Adipocyte (in vitro differentiated cells): ENCODE measurements at regions not wholly inside any gene's neighbourhood (a gene's known extent, or its start where the extent isn't known, plus 50 kb on each side); places are given as distances from the start of the nearest gene placed in this dataset.

Source experiments
- DNase-seq: peaks from one replicate; pipeline ENCODE4 v3.0.0-alpha.2; 2015; ENCODE audit warnings: low read depth
- H3K27me3 ChIP-seq: replicated peaks from 2 replicates; pipeline ENCODE4 v1.7.0; 2013; ENCODE audit warnings: mild to moderate bottlenecking, low read length, moderate library complexity; ENCODE audit not compliant: control insufficient read depth, insufficient read depth
- H3K36me3 ChIP-seq: 2 replicates; pipeline ENCODE4 v1.7.0; 2013; ENCODE audit warnings: low read length, mild to moderate bottlenecking, moderate library complexity; ENCODE audit not compliant: control insufficient read depth, insufficient read depth, severe bottlenecking
- H3K4me1 ChIP-seq: 2 replicates; pipeline ENCODE4 v1.7.0; 2013; ENCODE audit warnings: mild to moderate bottlenecking, low read length, moderate library complexity; ENCODE audit not compliant: control insufficient read depth, insufficient read depth
- H3K4me3 ChIP-seq: 2 replicates; pipeline ENCODE4 v1.7.0; 2013; ENCODE audit warnings: mild to moderate bottlenecking, low read length, moderate library complexity
- H3K9ac ChIP-seq: 2 replicates; pipeline ENCODE4 v1.7.0; 2013; ENCODE audit warnings: mild to moderate bottlenecking, low read length, moderate library complexity
- H3K9me3 ChIP-seq: 2 replicates; pipeline ENCODE4 v1.7.0; 2013; ENCODE audit warnings: mild to moderate bottlenecking, low read length, moderate library complexity; ENCODE audit not compliant: control insufficient read depth

DNA sequence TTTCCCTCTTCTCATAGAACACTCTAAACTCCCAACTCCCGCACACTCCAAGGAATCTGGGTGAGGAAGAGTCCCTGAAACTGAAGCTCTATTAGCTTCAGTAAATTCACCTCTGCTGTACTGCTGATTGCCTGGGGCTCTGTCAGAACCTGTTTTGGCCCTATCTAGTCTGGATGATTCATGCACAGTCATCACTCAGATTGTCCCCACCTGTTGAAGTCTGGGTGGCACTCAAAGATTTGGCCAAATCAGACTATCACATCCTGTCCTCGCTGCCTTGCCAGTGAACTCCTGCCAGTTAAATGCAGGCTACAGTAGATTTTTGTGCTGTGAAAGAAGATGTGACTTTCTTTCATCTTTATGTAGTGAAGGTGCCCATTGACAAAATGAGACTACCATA lies 63.5 kb upstream of the EMCN start:
- Histone ChIP-seq H3K4me3 (no peak overlapping the region), H3K4me1 (no peaks in the 10 kb centered on the region), H3K27me3 (no peaks in the 10 kb centered on the region), H3K9me3 (no peaks in the 10 kb centered on the region), H3K36me3 (no peaks in the 10 kb centered on the region), H3K9ac (no peak overlapping the region)
- DNase-seq = peak; percentile 1

- H3K9ac ChIP-seq = no peak overlapping the region
Observed at GRCh38 chr4:100576570-100576969, 58.7 kb upstream of the EMCN start.

DNA sequence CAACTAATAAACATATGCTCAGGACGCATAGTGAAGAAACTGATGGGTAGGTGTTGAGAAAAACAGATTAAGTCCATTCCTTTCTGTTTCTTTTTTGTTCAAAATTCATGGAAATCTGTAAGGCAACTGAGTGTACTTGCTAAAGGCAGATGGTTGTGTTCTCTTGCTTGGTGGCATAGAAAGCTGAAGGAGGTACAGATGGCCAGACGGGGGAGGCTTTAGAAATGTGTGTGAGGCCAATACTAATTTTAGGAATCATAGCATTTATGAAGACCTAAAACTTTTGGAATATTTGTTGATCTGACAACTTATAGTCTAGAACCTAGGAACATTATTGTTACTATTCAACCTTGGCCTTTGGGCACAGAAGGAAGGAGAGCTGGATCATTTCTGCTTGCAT lies 56.8 kb upstream of the EMCN start:
- Histone ChIP-seq H3K9me3 (no peaks in the 10 kb centered on the region), H3K4me3 (no peak overlapping the region), H3K36me3 (no peaks in the 10 kb centered on the region), H3K9ac (no peak overlapping the region), H3K4me1 (no peaks in the 10 kb centered on the region), H3K27me3 (no peaks in the 10 kb centered on the region)
- DNase-seq = no peak

More at GRCh38 chr4:100576570-100576969, 58.7 kb upstream of the EMCN start:
- no peak overlapping the region for H3K4me3 ChIP-seq
- no peaks in the 10 kb centered on the region for H3K27me3 ChIP-seq
- H3K36me3 ChIP-seq = no peaks in the 10 kb centered on the region
- no peaks in the 10 kb centered on the region for H3K4me1 ChIP-seq
- no peaks in the 10 kb centered on the region for H3K9me3 ChIP-seq
- no peak for DNase-seq

DNA sequence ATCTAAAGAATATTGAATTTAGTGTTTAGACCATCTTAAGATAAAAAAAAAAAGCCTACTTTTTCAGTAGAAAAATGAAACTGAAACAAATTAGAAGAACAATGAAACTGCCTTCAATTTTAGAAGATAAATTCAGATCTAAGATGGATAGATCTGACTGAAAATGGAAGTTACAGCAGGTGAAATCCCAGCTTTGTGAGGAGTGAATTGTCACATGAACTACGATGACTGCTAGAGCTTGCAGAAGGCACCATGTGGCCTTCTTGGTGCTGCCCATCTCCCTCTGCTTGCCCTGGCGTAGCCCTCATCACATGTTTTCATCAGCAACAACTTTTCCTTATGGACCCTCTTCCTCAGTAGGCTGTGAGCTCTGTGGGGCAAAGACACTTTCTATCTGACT lies 51.4 kb upstream of the EMCN start:
- no peaks in the 10 kb centered on the region for H3K4me1 ChIP-seq
- no peaks in the 10 kb centered on the region for H3K9me3 ChIP-seq
- no peaks in the 10 kb centered on the region for H3K36me3 ChIP-seq
- H3K4me3 ChIP-seq = no peak overlapping the region
- H3K9ac ChIP-seq = no peak overlapping the region
- H3K27me3 ChIP-seq = no peaks in the 10 kb centered on the region
- no peak for DNase-seq
